ENCODE measurements at regions not wholly inside any gene's neighbourhood (a gene's known extent, or its start where the extent isn't known, plus 50 kb on each side); places are given as distances from the start of the nearest gene placed in this dataset.

DNA sequence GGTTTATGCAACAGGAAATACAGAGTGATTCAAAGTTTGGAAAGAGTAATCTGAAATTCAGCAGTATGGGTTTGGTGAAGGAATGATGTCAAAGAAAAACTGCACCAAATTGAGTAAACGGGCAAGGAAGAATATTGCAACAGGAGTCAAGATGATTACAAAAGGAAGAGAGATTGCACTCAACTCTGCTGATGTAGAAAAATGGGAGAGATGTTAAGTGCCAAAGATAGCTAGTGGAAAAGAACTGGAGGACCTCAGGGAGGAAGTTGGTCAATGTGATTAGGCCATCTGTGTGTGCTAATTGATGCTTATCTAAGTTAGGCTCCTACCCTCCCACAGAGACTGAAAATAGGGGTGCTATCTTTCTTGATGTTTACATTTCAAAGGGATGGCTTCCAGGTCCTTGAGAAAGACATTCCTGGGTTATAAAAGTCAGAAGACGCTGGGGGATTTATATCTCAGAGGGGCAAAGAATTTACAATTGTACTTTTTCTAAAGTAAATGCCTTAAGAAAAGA is 167.4 kb upstream of the FAM47A start:
- Histone ChIP-seq H3K4me3 (no peak overlapping the region), H3K27me3 (ENCODE audit: control insufficient read depth in 2 of 2, insufficient read depth in 2 of 2, low read length in 2 of 2) (no peaks in the 10 kb centered on the region), H2AFZ (ENCODE audit: low read depth, low read length) (no peak overlapping the region), H3K9ac (ENCODE audit: insufficient read depth in 1 of 2, low read depth in 2 of 2, low read length in 2 of 2) (no peak overlapping the region), H3K9me3 (replicated peaks; ENCODE audit: control insufficient read depth, insufficient read depth, low read depth, low read length) (no peaks in the 10 kb centered on the region), H3K4me1 (replicated peaks in 1 of 2; ENCODE audit: control insufficient read depth in 2 of 2, insufficient read depth in 2 of 2, low read length in 2 of 2) (no peaks in the 10 kb centered on the region), H4K20me1 (replicated peaks; ENCODE audit: control insufficient read depth, insufficient read depth, low read length) (no peaks in the 10 kb centered on the region), H3K79me2 (ENCODE audit: control insufficient read depth, insufficient read depth, low read length) (no peaks in the 10 kb centered on the region), H3K36me3 (ENCODE audit: control insufficient read depth, insufficient read depth, low read length) (no peaks in the 10 kb centered on the region), H3K4me2 (ENCODE audit: insufficient read depth, low read length) (no peak overlapping the region), H3K9me1 (ENCODE audit: control insufficient read depth, insufficient read depth, low read length) (no peaks in the 10 kb centered on the region), H3K27ac (ENCODE audit: extremely low read depth, low read depth, low read length) (no peak overlapping the region)
- intact Hi-C loops (cut with micrococcal nuclease) (no loop called here), in situ Hi-C loops (cut with MboI) (no loop called here)
- POLR2A ChIA-PET = no interaction called here
- WGBS (ENCODE audit: insufficient coverage, low coverage, missing lambda C conversion rate) = 0% methylated on average over 2 of the region's 2 CpGs
- no TSS peak for BruUV-seq (replicated peaks)
- ATAC-seq (no peak), FAIRE-seq (no peak), DNase-seq (ENCODE audit: extremely low read depth in 1 of 4, low spot score in 3 of 4) (no peak)
- TF ChIP-seq RBM14 (IDR thresholded peaks at IDR 0.05; ENCODE audit: borderline replicate concordance, insufficient read depth, low read depth, low read length) = no peak
- TF ChIP-seq ETV5 (CRISPR knock-in tag; IDR thresholded peaks at IDR 0.05; ENCODE audit: low read depth) = no peak
- no peak for TF ChIP-seq ZBTB1 (CRISPR knock-in tag; IDR thresholded peaks at IDR 0.05; ENCODE audit: borderline replicate concordance, low read depth)
- TF ChIP-seq FOXJ3 (CRISPR knock-in tag; IDR thresholded peaks at IDR 0.05) = no peak
- no peak for TF ChIP-seq BRF1 (IDR thresholded peaks at IDR 0.05; ENCODE audit: borderline replicate concordance, extremely low read depth, insufficient read length)
- no peak for TF ChIP-seq TOE1 (IDR thresholded peaks at IDR 0.05; ENCODE audit: borderline replicate concordance)
- no peak for TF ChIP-seq TOE1 (CRISPR knock-in tag; IDR thresholded peaks at IDR 0.05; ENCODE audit: borderline replicate concordance, low read depth)
- no peak for TF ChIP-seq TSC22D4 (tag; IDR thresholded peaks at IDR 0.05)
- TF ChIP-seq CBFB (CRISPR knock-in tag; IDR thresholded peaks at IDR 0.05) = no peak
- no peak for TF ChIP-seq ZNF695 (CRISPR knock-in tag; IDR thresholded peaks at IDR 0.05)
- TF ChIP-seq PHB2 (IDR thresholded peaks at IDR 0.05; ENCODE audit: low read depth) = no peak
- TF ChIP-seq SMAD2 (IDR thresholded peaks at IDR 0.05; ENCODE audit: low read depth, low read length) = no peak
- TF ChIP-seq SMAD1 (IDR thresholded peaks at IDR 0.05; ENCODE audit: low read depth, low read length, partially characterized antibody) = no peak
- no peak for TF ChIP-seq NR2C2 (CRISPR knock-in tag; IDR thresholded peaks at IDR 0.05)
- no peak for TF ChIP-seq NR2C2 (tag; IDR thresholded peaks at IDR 0.05)
- TF ChIP-seq BCOR (IDR thresholded peaks at IDR 0.05) = no peak
- no peak for TF ChIP-seq MEF2A (IDR thresholded peaks at IDR 0.05; ENCODE audit: control insufficient read depth, low read depth, low read length)
- TF ChIP-seq NELFE (IDR thresholded peaks at IDR 0.05; ENCODE audit: insufficient read depth, insufficient read length) = no peak
- CTCF ChIA-PET (ENCODE audit: low intra/inter-chr PET ratio) = no interaction called here

Data from K562 (cell line).